ENCODE measurements at regions not wholly inside any gene's neighbourhood (a gene's known extent, or its start where the extent isn't known, plus 50 kb on each side); places are given as distances from the start of the nearest gene placed in this dataset.

- no peak overlapping the region for H3K9ac ChIP-seq
- H3K27me3 ChIP-seq (ENCODE audit: insufficient read depth, low read depth): no peaks in the 10 kb centered on the region
- no peak overlapping the region for H3K4me3 ChIP-seq (IDR thresholded peaks at IDR 0.05; ENCODE audit: insufficient read depth, low read depth, low read length)
- no peak overlapping the region for H3K4me2 ChIP-seq
- H3K36me3 ChIP-seq (ENCODE audit: insufficient read depth): no peaks in the 10 kb centered on the region
- no peak for TF ChIP-seq CTCF (conservative IDR thresholded peaks at IDR 0.05; ENCODE audit: low read depth, low read length)
- H2AFZ ChIP-seq (ENCODE audit: low read depth): no peak overlapping the region
- no peak overlapping the region for H3K27ac ChIP-seq
- no peaks in the 10 kb centered on the region for H4K20me1 ChIP-seq (ENCODE audit: insufficient read depth)
- no peaks in the 10 kb centered on the region for H3K79me2 ChIP-seq (ENCODE audit: insufficient read depth, low read depth)
- H3K4me1 ChIP-seq (ENCODE audit: low read depth, poor library complexity, severe bottlenecking): no peaks in the 10 kb centered on the region
Measured at GRCh38 chr6:77363702-77364101, 99.6 kb downstream of the HTR1B start.

- Histone ChIP-seq H3K27ac (no peak overlapping the region), H3K4me1 (ENCODE audit: low read depth, poor library complexity, severe bottlenecking) (no peaks in the 10 kb centered on the region), H3K4me3 (IDR thresholded peaks at IDR 0.05; ENCODE audit: insufficient read depth, low read depth, low read length) (no peak overlapping the region), H2AFZ (ENCODE audit: low read depth) (no peak overlapping the region), H4K20me1 (ENCODE audit: insufficient read depth) (no peaks in the 10 kb centered on the region), H3K79me2 (ENCODE audit: insufficient read depth, low read depth) (no peaks in the 10 kb centered on the region), H3K4me2 (no peak overlapping the region), H3K9ac (no peak overlapping the region), H3K27me3 (ENCODE audit: insufficient read depth, low read depth) (no peaks in the 10 kb centered on the region), H3K36me3 (ENCODE audit: insufficient read depth) (no peaks in the 10 kb centered on the region)
- TF ChIP-seq CTCF (conservative IDR thresholded peaks at IDR 0.05; ENCODE audit: low read depth, low read length): no peak
Measured at GRCh38 chr6:77362055-77362454, 101.2 kb downstream of the HTR1B start.

GRCh38 chr6:77361018-77361417 is 102.3 kb downstream of the HTR1B start:
- no peaks in the 10 kb centered on the region for H3K27me3 ChIP-seq (ENCODE audit: insufficient read depth, low read depth)

GRCh38 chr6:77356821-77357220 is 106.5 kb downstream of the HTR1B start:
- TF ChIP-seq CTCF (conservative IDR thresholded peaks at IDR 0.05; ENCODE audit: low read depth, low read length): no peak
- H2AFZ ChIP-seq (ENCODE audit: low read depth): no peak overlapping the region

More at GRCh38 chr6:77361018-77361417, 102.3 kb downstream of the HTR1B start:
- no peak overlapping the region for H3K4me2 ChIP-seq
- no peak overlapping the region for H3K27ac ChIP-seq
- H3K4me3 ChIP-seq (IDR thresholded peaks at IDR 0.05; ENCODE audit: insufficient read depth, low read depth, low read length): no peak overlapping the region
- no peak overlapping the region for H2AFZ ChIP-seq (ENCODE audit: low read depth)
- H3K36me3 ChIP-seq (ENCODE audit: insufficient read depth): no peaks in the 10 kb centered on the region
- no peak overlapping the region for H3K9ac ChIP-seq
- no peak for TF ChIP-seq CTCF (conservative IDR thresholded peaks at IDR 0.05; ENCODE audit: low read depth, low read length)
- no peaks in the 10 kb centered on the region for H4K20me1 ChIP-seq (ENCODE audit: insufficient read depth)
- no peaks in the 10 kb centered on the region for H3K79me2 ChIP-seq (ENCODE audit: insufficient read depth, low read depth)
- no peaks in the 10 kb centered on the region for H3K4me1 ChIP-seq (ENCODE audit: low read depth, poor library complexity, severe bottlenecking)

More at GRCh38 chr6:77356821-77357220, 106.5 kb downstream of the HTR1B start:
- H3K27ac ChIP-seq: no peak overlapping the region
- H3K4me1 ChIP-seq (ENCODE audit: low read depth, poor library complexity, severe bottlenecking): no peaks in the 10 kb centered on the region
- no peaks in the 10 kb centered on the region for H4K20me1 ChIP-seq (ENCODE audit: insufficient read depth)
- H3K36me3 ChIP-seq (ENCODE audit: insufficient read depth): no peaks in the 10 kb centered on the region
- H3K79me2 ChIP-seq (ENCODE audit: insufficient read depth, low read depth): no peaks in the 10 kb centered on the region
- H3K4me2 ChIP-seq: no peak overlapping the region
- H3K27me3 ChIP-seq (ENCODE audit: insufficient read depth, low read depth): no peaks in the 10 kb centered on the region
- H3K4me3 ChIP-seq (IDR thresholded peaks at IDR 0.05; ENCODE audit: insufficient read depth, low read depth, low read length): no peak overlapping the region
- no peak overlapping the region for H3K9ac ChIP-seq
